Fibroblast of skin of left biceps (primary cell): ENCODE measurements at regions not wholly inside any gene's neighbourhood (a gene's known extent, or its start where the extent isn't known, plus 50 kb on each side); places are given as distances from the start of the nearest gene placed in this dataset.
A peak's percentile ranks its signal among the peaks of the same experiment; 100 is the strongest.
"Not testable (repeated sequence)": the region's sequence is repeated elsewhere in the genome, so short reads cannot be mapped to it uniquely, and the experiment has no call there.

Experiments used
- DNase-seq, 2 experiments: peaks; one replicate each; pipeline ENCODE4 v3.0.0-alpha.2; 2013; ENCODE audit warnings: low read depth in 2 of 2

DNA sequence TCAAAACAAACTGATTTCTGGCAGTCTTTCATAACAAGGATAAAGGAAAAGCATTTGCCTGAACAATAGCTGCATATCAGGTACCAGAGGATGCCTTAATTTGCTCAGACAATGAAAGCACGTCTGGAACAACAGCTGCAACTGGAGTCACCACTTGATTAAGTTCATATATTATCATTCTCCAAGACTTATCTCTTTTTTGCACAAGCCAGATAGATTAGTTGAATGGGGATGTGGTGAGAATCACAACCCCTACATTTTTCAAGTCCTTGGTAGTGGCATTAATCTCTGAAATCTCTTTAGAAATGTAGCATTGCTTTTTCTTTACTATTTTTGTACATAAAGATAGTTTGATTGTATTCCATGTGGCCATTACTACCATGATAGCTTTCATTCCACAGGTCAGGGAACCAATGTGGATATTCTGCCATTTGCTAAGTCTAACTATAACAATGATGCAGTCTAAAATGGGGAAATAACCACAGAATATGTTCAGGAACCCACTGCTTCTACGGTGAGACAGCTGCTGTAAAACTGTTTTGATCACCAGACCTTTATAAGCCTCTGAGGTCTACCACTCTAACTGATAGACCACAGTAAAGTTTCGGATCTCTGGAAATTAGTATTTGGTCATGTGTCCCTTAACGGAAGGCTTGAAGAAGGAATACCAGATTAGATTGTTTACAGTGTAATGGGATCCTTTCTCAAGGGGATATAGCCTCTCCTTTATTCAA is 1176.2 kb downstream of the DNAJB9 start:
- no peak for DNase-seq

- no peak for DNase-seq
Observed at GRCh38 chr7:109751241-109751640, 1181.6 kb downstream of the DNAJB9 start.

DNA sequence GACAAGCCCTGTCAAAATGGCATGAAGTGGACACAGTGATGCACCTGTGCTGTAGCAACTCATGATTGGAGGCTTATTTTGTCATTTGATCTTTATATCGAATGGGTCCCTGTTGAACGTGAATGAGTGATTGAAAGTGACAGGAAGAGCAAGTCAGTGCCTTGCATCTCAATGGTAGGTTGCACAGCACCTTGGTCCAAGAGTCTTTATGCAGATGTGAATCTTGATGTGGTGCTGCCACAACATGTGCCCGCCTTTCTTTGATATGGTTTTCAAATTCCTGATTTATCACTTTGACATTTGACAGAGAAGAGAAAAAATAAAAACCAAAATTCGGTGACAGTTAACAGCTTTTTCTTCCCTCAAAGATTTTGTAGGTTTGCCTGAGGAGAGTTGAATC is 1182.4 kb downstream of the DNAJB9 start:
- no peak for DNase-seq

- DNase-seq: no peak
Observed at GRCh38 chr7:109757713-109758112, 1188.0 kb downstream of the DNAJB9 start.

- no peak for DNase-seq
Observed at GRCh38 chr7:109763611-109764010, 1193.9 kb downstream of the DNAJB9 start.

DNA sequence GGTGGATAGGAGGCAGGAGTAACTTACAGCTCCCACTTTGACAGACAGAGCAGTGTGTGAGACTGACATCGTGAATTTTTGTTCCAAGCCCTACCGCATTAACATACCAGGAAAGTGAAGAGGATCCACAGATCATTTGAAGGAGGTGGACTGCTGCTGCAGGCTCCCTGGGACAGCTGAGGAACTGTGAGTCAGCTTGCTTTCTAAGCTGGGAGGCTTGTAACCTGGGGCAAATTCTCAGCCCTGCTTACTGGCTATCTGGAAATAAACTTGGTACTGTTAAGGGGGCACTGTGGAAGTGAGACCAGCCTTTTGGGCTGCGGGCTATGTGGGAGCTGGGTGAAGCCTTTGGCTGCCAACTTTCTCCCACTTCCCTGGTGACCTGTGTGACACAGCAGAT is 1202.5 kb downstream of the DNAJB9 start:
- DNase-seq: no peak

DNA sequence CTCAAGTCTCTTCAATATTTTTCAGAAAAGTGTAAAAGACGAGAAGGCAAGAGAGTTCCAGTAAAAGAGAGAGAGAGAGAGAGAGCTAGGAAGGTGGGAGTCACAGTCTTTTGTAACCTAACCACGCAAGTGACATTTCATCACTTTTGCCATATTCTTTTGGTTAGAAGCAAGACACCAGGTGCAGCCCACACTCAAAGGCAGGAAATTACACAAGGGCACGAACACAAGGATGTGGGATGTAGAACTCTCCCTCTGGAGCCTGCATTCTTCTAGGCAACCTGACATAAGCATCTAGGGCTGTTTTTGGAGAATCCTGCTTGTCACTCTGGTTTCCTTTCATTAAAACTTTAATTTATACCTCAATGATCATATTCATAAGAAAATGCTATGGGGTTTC is 1213.1 kb downstream of the DNAJB9 start:
- DNase-seq: no peak

- DNase-seq: no peak
Observed at GRCh38 chr7:109806548-109806947, 1236.9 kb downstream of the DNAJB9 start.

- no peak for DNase-seq
Observed at GRCh38 chr7:109821156-109821555, 1251.5 kb downstream of the DNAJB9 start.

DNA sequence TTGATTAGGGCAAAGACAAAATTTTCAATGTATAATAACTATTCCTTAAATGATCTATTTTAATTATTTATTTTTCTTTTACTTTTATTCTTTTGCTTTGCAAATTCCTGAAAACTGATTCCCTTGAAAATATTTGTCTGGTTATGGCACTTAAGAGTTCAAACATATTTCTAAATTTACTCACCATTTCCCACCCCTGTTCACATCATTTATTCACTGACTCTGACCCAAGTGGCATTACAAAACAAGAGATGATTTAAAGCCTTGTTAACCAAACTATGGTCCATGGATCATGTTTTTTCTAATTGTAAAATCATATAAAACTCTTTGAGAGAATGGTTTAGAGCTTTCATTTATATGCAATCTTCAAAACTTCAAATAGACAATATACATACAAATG is 1256.1 kb upstream of the LRRN3 start:
- DNase-seq: no peak

DNA sequence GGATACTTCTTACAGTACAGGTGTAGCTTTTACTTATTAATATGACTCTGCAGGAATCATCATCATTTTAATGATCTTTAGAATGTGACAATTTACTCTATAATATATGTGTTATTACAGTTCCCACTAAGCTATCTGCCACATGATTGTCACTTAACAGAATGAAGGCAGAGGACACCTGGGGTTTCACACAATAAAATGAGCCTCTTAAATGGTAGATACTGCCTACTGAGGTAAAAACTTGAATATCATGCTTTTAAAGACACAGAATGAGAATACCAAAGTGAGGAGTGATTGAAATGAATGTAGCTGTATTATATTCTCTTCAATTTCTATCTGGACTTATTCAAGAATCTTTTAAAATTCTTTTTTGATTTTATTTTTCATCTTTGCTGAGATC is 1255.3 kb upstream of the LRRN3 start:
- DNase-seq: no peak

DNA sequence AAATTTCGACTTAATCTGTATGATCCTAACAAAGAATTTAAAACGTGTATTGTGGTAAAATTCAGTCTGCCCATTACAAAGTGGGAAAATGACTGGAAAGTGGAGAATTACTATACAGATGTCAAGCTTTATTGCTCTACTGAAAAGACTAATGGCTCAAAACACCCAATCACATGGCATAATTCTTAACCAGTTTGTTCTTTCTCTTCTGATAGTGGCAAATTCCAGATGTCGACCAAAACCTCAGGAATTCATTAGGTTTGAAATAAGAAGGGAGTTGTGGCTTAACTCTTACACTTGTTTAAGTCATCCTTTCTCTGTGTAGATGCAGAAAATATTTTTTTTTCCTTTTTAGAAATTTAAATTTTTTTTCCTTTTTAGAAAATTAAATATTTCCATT is 1254.9 kb upstream of the LRRN3 start:
- DNase-seq: no peak

GRCh38 chr7:109842386-109842785 is 1248.5 kb upstream of the LRRN3 start:
- no peak for DNase-seq

DNA sequence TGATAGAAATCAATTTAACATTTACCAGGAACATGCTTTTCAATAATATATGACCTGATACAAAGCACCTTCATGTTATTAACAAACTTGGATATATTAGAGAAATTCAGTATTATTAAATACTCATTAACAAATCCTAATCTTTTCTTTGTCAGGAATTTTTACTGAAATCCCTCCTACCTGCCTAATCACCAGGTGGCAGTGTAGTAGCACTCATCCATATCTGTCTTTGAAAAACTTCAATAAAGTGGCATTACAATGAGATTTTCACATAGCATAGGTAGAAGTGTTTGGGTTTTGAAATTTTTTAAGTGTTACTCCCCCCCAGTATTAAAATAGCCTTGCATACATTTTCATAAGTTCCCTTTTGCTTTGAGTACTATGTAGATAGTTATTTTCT is 1246.6 kb upstream of the LRRN3 start:
- DNase-seq: no peak

GRCh38 chr7:109864230-109864629 is 1226.7 kb upstream of the LRRN3 start:
- DNase-seq: no peak

DNA sequence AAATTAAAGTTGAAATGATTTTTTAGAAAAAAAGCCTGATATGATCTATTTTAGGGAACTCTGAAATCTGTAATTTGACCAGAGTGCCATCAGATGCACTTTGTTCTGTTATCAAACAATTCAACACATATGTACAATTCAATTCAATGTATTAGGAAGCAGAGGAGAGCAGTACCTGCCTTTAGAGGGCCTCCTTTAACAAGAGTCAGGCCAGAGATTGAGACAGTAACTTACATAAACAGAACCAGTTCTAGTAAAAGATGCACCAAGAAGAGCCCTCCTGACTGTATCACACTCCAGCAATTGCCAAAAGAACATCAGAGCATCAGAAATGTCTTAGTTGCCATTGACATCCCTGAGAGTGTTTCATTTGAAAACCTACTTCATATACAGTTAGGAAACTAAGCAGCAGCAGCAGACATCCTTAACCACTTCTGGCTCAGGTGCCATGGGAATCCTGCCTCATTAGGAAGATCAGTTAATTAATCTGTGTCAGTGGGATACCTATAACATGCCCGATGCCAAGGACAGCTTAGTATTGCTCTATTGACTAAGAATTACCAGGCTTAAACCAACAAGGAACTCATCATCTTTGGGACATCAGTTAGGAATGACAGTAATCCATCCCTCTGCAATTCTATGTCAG is 1222.6 kb upstream of the LRRN3 start:
- DNase-seq: no peak

DNA sequence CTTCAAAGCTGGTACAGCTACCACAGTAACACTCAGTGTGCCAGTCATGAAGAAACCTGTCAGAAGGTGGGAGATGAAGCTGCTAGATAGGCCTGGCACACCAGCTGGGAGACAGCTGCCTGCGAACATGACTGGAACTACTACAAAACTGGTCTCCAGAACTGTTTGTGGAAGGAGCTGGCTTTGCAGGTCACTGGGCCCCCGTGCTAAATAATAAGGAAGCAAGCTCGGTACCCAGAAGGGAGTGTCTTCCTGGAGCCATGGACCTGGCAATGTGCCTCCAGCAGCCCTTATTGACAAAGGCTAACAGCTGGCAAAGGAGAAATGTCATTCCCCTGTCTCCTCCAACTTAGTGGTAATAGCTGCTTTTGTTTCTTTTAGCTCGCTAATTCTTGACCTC is 1217.6 kb upstream of the LRRN3 start:
- no peak for DNase-seq

GRCh38 chr7:109879287-109879828 is 1211.6 kb upstream of the LRRN3 start:
- DNase-seq: no peak

- DNase-seq: no peak
Observed at GRCh38 chr7:109890622-109891021, 1200.3 kb upstream of the LRRN3 start.

GRCh38 chr7:109893231-109893630 is 1197.7 kb upstream of the LRRN3 start:
- no peak for DNase-seq

- no peak for DNase-seq
Observed at GRCh38 chr7:109895536-109895935, 1195.4 kb upstream of the LRRN3 start.

- DNase-seq: peak; percentile 53 to 59
Observed at GRCh38 chr7:109901926-109902325, 1189.0 kb upstream of the LRRN3 start.

DNA sequence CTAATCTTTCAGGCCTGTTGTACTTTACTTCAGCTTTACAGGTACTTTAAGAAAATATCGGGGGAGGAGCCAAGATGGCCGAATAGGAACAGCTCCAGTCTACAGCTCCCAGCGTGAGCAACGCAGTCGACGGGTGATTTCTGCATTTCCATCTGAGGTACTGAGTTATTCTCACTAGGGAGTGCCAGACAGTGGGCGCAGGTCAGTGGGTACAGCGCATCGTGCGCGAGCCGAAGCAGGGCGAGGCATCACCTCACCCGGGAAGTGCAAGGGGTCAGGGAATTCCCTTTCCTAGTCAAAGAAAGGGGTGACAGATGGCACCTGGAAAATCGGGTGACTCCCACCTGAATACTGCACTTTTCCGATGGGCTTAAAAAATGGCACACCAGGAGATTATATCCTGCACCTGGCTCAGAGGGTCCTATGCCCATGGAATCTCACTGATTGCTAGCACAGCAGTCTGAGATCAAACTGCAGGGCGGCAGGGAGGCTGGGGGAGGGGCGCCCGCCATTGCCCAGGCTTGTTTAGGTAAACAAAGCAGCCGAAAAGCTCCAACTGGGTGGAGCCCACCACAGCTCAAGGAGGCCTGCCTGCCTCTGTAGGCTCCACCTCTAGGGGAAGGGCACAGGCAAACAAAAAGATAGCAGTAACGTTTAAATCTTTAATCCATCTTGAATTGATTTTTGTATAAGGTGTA is 1185.4 kb upstream of the LRRN3 start:
- DNase-seq: not testable (repeated sequence)
